HG03095 (cell line): ENCODE measurements at regions not wholly inside any gene's neighbourhood (a gene's known extent, or its start where the extent isn't known, plus 50 kb on each side); places are given as distances from the start of the nearest gene placed in this dataset.

Experiments used
- ATAC-seq: cut with Tn5 transposase; IDR thresholded peaks from one replicate; pipeline ENCODE4 v1.9.1; 2021; ENCODE audit warnings: moderate library complexity; ENCODE audit not compliant: unreplicated experiment

- ATAC-seq, result no peak
Measured at GRCh38 chr11:95450547-95451123, 219.6 kb upstream of the SESN3 start.

GRCh38 chr11:95445746-95446333 lies 214.8 kb upstream of the SESN3 start:
- ATAC-seq, result no peak

DNA sequence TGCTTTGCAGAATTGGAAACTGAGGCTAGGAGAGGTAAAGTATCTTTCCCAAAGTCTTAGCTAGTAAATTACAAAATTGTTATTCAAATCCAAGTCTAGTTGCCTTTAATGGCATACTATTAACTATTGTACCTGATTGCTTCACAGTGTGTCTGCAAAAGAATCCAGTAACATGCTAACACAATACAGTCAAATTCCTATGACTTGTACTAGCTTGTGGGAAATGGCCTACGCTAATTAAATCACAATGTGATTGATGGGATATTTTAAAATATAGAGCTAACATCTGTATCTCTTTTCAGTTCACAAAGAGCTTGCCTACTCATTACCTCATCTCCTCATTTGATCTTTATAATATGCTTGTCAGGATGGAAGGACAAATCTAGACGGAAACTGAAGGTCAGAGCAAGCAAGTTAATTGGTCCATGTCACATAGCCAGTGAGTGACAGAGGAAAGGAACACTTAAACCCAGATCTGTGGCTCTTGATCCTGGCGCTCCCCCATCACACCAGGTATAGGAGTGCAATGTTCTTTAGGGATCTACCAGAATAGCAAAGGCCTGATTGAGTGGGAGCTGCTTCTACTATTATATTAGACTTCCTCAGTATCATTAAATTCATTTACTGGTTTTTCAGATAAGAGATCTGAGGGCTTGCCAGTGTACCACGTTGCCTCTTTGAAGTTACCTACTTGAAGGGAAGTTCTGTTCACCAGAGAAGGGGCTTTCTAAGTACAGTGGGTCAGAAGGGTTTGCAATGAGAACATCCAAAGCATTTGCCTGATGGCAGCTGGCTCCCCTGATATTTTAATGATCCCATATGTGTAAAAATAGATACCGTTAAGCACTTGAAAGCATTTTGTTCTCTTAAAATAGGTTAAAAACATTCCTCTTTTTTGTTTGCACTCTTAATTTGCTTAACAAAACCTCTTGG lies 213.6 kb upstream of the SESN3 start:
- no peak for ATAC-seq

- ATAC-seq, result peak; percentile 87
Measured at GRCh38 chr11:95443386-95443785, 212.4 kb upstream of the SESN3 start.

GRCh38 chr11:95442531-95443050 lies 211.6 kb upstream of the SESN3 start:
- ATAC-seq, result no peak

GRCh38 chr11:95435628-95436353 lies 204.8 kb upstream of the SESN3 start:
- no peak for ATAC-seq

DNA sequence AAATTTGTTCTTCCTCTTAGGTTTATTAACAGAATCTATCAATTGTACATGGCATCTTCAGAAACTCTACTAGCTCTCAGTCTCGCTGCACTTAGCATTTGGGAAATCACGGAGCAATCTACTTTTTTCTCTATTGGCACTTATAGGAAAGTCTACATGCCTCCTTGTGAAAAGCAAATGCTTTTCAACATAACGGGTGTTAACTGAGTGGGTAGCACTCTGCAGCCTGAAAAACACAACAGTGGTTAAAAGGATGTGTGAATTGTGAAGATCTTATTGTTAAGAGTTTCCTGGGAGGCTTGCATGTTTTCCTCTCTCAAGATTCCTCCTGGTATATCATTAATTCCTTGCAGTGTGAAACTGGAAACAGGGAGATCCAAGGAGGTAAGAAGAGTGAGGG lies 204.2 kb upstream of the SESN3 start:
- ATAC-seq, result no peak

DNA sequence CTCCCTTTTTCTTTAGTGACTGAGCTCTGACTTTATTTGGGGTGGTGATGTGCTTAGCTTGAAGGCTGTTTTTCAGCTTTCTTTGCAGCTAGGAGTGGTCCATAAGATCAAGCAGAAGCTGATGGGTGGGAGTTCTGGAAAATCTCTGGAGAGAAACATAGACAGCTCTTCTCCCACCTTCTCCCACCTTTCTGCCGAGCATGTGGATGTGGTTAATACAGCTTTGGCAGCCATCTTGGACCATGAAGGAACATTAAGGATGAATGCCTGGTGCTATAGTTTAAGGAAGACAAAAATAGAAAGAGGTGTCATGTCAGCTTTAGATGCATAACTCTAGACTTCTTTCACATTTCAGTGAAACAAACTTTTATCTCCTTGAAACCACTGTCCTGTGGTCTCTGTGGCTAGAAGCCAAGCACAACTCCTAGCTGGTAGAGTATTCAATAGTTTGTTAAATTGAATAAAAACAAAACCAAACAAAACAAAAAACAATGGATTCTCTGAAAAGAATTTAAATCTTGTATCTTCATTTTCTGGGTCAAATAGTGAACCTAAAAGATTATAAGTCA lies 203.6 kb upstream of the SESN3 start:
- ATAC-seq, result no peak

GRCh38 chr11:95434009-95434408 lies 203.0 kb upstream of the SESN3 start:
- no peak for ATAC-seq

GRCh38 chr11:95432714-95433503 lies 201.9 kb upstream of the SESN3 start:
- ATAC-seq, result no peak

GRCh38 chr11:95429376-95429907 lies 198.4 kb upstream of the SESN3 start:
- ATAC-seq, result no peak

DNA sequence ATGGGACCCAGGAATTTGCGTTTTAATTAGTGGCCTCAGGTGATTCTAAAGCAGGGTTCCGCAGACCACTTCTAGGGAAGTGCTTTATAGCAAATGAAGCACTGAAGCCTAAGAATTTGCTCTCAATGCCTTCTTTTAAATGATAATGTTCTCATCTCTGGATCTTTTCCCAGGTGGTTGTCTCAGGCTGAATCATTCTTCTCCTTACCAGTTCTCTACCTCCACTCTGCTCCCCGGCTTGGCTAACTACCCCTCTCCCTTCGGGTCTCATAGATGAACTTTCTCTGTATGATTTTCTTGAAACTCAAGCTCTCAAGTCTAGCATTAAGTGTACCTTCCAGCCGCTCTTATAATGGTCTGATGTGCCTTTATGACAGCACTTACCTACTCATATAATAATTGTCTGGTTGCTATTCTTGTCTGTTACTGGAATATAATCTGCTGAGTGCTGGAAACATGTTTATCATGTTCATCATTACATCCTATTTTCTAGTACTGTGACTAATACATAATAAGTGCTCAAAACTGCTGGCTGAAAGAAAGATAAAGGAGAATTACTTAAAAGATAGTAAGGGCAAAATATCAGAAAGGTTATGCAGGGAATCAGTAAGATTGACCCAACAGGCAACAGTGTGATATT lies 195.9 kb upstream of the SESN3 start:
- no peak for ATAC-seq

DNA sequence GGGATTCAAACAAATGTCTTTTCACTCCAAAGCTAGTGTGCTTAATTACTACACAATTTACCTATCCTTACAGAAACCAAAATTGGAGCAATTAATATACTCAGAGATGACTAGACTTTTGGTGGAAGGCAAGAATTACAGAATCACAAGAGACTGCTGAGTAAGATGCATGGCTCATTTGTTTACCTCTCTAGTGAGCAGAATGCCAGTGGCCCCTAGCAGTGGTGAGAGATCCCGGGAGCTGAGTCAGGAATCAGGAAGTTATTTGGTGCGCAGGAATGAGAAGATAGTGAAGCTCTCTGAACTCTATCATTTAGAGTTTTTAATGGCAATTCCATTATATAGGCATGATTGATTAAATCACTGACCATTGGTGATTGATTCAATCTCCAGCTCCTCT lies 188.9 kb upstream of the SESN3 start:
- ATAC-seq, result no peak

- ATAC-seq, result no peak
Measured at GRCh38 chr11:95418916-95419315, 187.9 kb upstream of the SESN3 start.

DNA sequence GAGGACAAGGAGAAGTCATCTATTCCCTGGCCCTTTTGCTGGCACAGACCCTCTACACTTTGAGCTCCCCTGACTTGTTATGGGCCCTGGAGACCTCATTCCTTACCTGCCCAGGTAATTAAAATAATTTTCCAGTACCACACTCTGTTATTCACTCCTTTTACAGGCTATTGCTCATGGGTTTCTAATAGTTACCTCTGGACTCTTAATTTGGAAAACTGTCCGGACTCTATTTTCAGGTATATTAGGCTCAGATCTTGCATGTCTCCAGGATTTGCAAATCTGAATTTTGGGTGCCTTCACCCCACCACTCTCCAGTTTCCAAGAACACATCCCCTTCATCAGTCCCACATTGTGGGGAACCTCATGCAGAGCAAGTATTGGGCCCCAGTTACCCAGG lies 186.8 kb upstream of the SESN3 start:
- no peak for ATAC-seq

DNA sequence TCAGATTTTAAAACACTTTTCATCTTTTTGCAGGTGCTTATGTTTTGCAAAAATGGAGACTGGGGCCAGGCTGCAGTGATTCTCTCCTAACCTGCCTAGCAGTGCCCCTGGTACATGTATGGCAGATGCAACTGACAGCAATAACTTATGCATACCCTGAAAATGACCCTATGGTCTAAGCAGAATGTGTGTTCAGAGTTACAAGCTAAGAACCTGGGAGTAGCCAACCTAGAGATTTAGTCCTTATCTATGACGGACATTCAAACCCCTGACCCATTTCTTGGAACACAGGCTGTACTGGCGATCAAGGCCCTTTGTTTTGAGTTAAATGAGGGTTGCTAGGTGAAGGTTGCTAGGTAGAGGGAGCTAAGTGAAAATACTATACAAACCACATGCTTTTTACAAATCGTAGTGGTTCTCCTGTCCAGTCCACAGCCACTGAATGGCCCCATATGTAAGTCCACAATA lies 184.9 kb upstream of the SESN3 start:
- ATAC-seq, result no peak

DNA sequence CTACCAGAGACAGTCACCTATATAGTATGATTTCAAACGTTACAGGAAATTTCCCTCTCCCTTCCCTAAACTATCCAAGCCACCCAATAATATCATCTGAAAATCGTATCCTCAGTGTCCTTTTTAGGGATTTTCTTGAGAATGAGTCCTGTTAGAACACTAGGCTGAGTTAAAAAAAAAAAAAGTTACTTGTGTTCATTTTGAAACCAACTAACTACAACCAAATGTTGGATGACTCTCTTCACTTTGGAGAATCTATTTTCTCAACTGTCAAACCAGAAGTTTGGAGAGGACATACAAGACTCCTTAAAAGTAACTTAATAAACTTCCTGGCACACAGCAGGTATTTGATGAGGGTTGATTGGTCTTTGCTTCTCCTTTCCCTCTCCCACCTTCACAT lies 183.2 kb upstream of the SESN3 start:
- ATAC-seq, result no peak

GRCh38 chr11:95413761-95414160 lies 182.8 kb upstream of the SESN3 start:
- ATAC-seq, result no peak

DNA sequence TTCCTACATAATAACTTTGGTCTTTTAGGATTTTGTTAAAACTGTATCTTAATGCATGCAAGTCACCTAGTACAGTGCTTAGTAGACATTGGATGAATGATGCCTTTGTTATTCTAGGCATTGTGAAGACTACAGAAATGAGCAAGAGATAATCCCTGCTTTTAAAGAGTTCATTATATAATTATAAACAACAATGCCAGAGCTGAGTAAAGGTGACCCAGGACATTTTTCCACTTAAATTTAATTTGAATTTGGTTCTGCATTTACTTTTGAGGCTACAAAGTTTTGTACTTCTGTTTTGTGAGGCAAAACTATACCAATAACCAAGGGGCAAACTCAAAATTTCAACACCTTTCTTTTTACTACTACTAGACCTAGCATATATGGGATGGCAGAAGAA lies 182.0 kb upstream of the SESN3 start:
- no peak for ATAC-seq
